Tibial nerve (tissue), 4 donors: ENCODE measurements at regions not wholly inside any gene's neighbourhood (a gene's known extent, or its start where the extent isn't known, plus 50 kb on each side); places are given as distances from the start of the nearest gene placed in this dataset.

Experiments
- DNase-seq, 2 donors: peaks; one replicate each; pipeline ENCODE4 v3.0.0-alpha.2; 2019; ENCODE audit warnings: low spot score in 2 of 2
- H3K27ac ChIP-seq, 4 donors: fragments of 200-600 bp; sonication (generic) in 3 of 4; one replicate each; pipeline ENCODE4 v1.5.1; 2017 to 2019; ENCODE audit warnings: mild to moderate bottlenecking in 1 of 4
- H3K27me3 ChIP-seq, 2 donors: fragments of 200-600 bp; sonication (generic) in 1 of 2; one replicate each; pipeline versions ENCODE4 v1.5.1 to v1.6.0; 2017 to 2019
- H3K36me3 ChIP-seq, 3 donors: fragments of 200-600 bp; sonication (generic); one replicate each; pipeline ENCODE4 v1.5.1; 2018 to 2019
- H3K4me1 ChIP-seq, 4 donors: fragments of 200-600 bp; sonication (generic) in 3 of 4; one replicate each; pipeline ENCODE4 v1.5.1; 2017 to 2019
- H3K4me3 ChIP-seq, 4 donors: fragments of 200-600 bp; sonication (generic) in 3 of 4; one replicate each; pipeline ENCODE4 v1.5.1; 2017 to 2019; ENCODE audit warnings: mild to moderate bottlenecking in 1 of 4, moderate library complexity in 1 of 4
- H3K9me3 ChIP-seq, 4 donors: fragments of 200-600 bp; sonication (generic) in 3 of 4; one replicate each; pipeline ENCODE4 v1.5.1; 2017 to 2019
- CTCF ChIP-seq, 5 experiments: fragments of 200-600 bp in 3 of 5; fragments of 450-650 bp in 2 of 5; sonication (generic) in 3 of 5; IDR thresholded peaks; one replicate each; pipeline ENCODE4 v1.5.1; 2016 to 2019; ENCODE audit warnings: antibody characterized with exemption in 5 of 5, mild to moderate bottlenecking in 3 of 5, moderate library complexity in 2 of 5
- EP300 ChIP-seq, 2 donors: sonication (generic); formaldehyde crosslinking; IDR thresholded peaks; one replicate each; pipeline ENCODE4 v1.6.1; 2017; ENCODE audit warnings: antibody characterized with exemption in 2 of 2, mild to moderate bottlenecking in 1 of 2
- POLR2A ChIP-seq, 2 donors: fragments of 450-650 bp; IDR thresholded peaks; one replicate each; pipeline ENCODE4 v1.6.1; 2017; ENCODE audit warnings: antibody characterized with exemption in 2 of 2, mild to moderate bottlenecking in 2 of 2, moderate library complexity in 2 of 2
- WGBS, 2 donors: methylation state at CpG; one replicate each; pipeline ENCODE4 v1.1.5; 2018; 5-methylcytosine and 5-hydroxymethylcytosine counted together

DNA sequence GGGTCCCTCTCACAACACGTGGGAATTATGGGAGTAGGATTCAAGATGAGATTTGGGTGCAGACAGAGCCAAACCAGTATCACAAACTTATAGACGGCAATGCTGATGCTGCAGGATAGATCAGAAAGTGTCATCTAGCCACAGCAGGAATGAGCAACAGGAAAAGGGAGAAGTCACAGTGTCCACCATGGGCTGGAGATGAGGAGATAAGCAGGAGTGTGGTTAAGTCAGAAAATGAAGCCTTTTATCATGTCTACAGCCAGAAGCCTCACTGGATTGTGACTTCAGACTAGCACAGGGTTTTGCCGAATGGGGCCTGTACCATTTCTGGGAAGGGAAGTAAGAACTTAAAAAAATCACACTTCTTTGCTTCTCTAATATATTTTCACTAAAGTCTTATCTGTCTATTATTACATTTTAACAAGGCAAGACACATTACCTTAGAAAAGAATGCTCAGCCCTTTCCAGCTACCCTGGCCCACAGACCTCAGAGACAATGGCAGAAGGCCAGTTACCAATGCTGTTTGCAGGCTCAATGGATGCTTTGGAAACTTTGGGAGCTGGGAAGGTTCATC lies 490.2 kb upstream of the SALL1 start:
- 82 to 90% methylated on average over 3 of the region's 3 CpGs for WGBS, 2 donors
- H3K4me1 ChIP-seq = no peaks in the 10 kb centered on the region
- TF ChIP-seq CTCF (IDR thresholded peaks at IDR 0.05) = no peak
- TF ChIP-seq POLR2A (IDR thresholded peaks at IDR 0.05) = no peak
- TF ChIP-seq EP300 (IDR thresholded peaks at IDR 0.05) = no peak
- H3K9me3 ChIP-seq = no peaks in the 10 kb centered on the region
- no peaks in the 10 kb centered on the region for H3K36me3 ChIP-seq
- no peaks in the 10 kb centered on the region for H3K27me3 ChIP-seq
- no peak overlapping the region for H3K4me3 ChIP-seq
- DNase-seq = no peak
- no peak overlapping the region for H3K27ac ChIP-seq

GRCh38 chr16:51640196-51640595 lies 489.1 kb upstream of the SALL1 start:
- WGBS, 2 donors = 85 to 87% methylated on average over 4 of the region's 4 CpGs
- H3K27ac ChIP-seq = no peak overlapping the region
- TF ChIP-seq CTCF (IDR thresholded peaks at IDR 0.05) = no peak
- TF ChIP-seq POLR2A (IDR thresholded peaks at IDR 0.05) = no peak
- TF ChIP-seq EP300 (IDR thresholded peaks at IDR 0.05) = no peak
- no peak overlapping the region for H3K4me3 ChIP-seq
- no peaks in the 10 kb centered on the region for H3K27me3 ChIP-seq
- no peaks in the 10 kb centered on the region for H3K36me3 ChIP-seq
- H3K9me3 ChIP-seq = no peaks in the 10 kb centered on the region
- no peaks in the 10 kb centered on the region for H3K4me1 ChIP-seq
- DNase-seq = no peak

DNA sequence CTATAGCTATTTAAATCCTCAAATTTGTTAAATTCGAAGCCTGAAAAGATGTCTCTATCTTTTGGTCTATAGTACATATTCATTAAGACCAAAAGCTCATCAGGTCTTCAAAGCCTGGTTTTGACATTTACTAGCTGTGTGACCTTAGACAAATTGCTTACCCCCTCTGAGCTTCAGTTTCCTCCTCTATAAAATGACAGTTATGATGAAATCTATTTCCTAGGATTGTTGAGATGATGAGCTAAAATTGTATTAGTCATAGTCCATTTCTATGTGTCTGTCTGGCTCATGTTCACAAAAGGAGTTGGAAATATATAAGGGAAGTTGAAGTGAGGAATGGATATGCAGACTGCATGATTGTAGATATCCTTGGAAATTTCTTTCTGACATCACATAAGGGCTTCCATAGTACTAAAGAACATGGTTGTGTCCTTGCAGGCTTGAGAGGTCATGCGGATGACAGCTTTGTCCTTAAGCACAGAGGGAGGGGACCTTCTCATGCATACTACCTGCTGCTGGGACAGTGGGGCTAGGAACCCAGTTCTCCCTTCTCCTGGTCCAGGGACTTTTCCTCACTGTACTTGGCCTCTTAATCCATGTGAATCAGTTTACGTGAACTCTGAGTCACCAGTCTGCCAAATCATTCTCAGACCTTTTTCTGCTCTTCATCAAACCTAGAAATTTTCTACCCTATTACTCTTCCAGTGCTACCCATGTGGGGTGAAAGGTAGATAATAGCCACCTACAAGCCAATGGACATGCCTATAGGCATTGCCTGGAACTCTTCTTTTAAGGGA lies 487.5 kb upstream of the SALL1 start:
- Histone ChIP-seq H3K27me3 (no peaks in the 10 kb centered on the region), H3K4me1 (no peaks in the 10 kb centered on the region), H3K36me3 (no peaks in the 10 kb centered on the region), H3K9me3 (no peaks in the 10 kb centered on the region), H3K27ac (no peak overlapping the region), H3K4me3 (no peak overlapping the region)
- WGBS, 2 donors = 83 to 90% methylated on average over 3 of the region's 3 CpGs
- no peak for DNase-seq
- TF ChIP-seq EP300 (IDR thresholded peaks at IDR 0.05) = no peak
- TF ChIP-seq CTCF (IDR thresholded peaks at IDR 0.05) = no peak
- TF ChIP-seq POLR2A (IDR thresholded peaks at IDR 0.05) = no peak

GRCh38 chr16:51637770-51638094 lies 486.7 kb upstream of the SALL1 start:
- 50 to 51% methylated on average over 8 of the region's 8 CpGs for WGBS, 2 donors

More at GRCh38 chr16:51637770-51638094, 486.7 kb upstream of the SALL1 start:
- no peak for DNase-seq
- TF ChIP-seq EP300 (IDR thresholded peaks at IDR 0.05) (no peak), POLR2A (IDR thresholded peaks at IDR 0.05) (no peak), CTCF (IDR thresholded peaks at IDR 0.05) (no peak)
- Histone ChIP-seq H3K9me3 (no peaks in the 10 kb centered on the region), H3K4me3 (no peak overlapping the region), H3K4me1 (no peaks in the 10 kb centered on the region), H3K27ac (no peak overlapping the region), H3K27me3 (no peaks in the 10 kb centered on the region), H3K36me3 (no peaks in the 10 kb centered on the region)
